Uterus (tissue), 2 donors: ENCODE measurements at regions not wholly inside any gene's neighbourhood (a gene's known extent, or its start where the extent isn't known, plus 50 kb on each side); places are given as distances from the start of the nearest gene placed in this dataset.

Experiments
- POLR2A ChIP-seq, 2 donors: fragments of 450-650 bp; IDR thresholded peaks; one replicate each; pipeline ENCODE4 v1.6.1; 2016; ENCODE audit warnings: antibody characterized with exemption in 2 of 2, mild to moderate bottlenecking in 1 of 2, moderate library complexity in 1 of 2
- TF ChIP-seq, protein P1 (sequence below), 4 experiments: fragments of 200-600 bp in 2 of 4; fragments of 450-650 bp in 2 of 4; sonication (generic) in 2 of 4; IDR thresholded peaks; one replicate each; pipeline ENCODE4 v1.5.1; 2016 to 2019; ENCODE audit warnings: antibody characterized with exemption in 4 of 4, mild to moderate bottlenecking in 2 of 4, moderate library complexity in 1 of 4

DNA sequence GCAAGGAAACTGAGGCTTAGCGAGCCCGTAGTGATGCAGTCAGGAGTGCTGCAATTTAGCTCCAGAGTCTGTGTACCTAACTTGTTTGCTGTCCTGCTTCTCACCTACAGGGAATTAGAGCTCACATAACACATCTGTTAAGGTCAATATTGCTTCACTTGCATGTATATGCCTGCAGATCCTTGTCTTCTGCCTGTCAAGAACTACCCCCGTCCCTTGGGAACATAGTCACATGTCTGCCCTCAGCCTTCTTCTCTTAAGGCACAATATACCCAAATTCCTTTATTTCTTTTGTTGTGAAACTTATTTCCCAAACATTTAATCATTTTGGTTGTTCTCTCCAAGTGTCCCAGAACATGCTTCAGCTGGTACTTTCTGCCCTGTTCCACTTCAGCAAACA lies 103.3 kb upstream of the LEF1 start:
- TF ChIP-seq, protein P1, sequence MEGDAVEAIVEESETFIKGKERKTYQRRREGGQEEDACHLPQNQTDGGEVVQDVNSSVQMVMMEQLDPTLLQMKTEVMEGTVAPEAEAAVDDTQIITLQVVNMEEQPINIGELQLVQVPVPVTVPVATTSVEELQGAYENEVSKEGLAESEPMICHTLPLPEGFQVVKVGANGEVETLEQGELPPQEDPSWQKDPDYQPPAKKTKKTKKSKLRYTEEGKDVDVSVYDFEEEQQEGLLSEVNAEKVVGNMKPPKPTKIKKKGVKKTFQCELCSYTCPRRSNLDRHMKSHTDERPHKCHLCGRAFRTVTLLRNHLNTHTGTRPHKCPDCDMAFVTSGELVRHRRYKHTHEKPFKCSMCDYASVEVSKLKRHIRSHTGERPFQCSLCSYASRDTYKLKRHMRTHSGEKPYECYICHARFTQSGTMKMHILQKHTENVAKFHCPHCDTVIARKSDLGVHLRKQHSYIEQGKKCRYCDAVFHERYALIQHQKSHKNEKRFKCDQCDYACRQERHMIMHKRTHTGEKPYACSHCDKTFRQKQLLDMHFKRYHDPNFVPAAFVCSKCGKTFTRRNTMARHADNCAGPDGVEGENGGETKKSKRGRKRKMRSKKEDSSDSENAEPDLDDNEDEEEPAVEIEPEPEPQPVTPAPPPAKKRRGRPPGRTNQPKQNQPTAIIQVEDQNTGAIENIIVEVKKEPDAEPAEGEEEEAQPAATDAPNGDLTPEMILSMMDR (IDR thresholded peaks at IDR 0.05), result no peak
- TF ChIP-seq POLR2A (IDR thresholded peaks at IDR 0.05), result no peak
